ENCODE measurements at regions not wholly inside any gene's neighbourhood (a gene's known extent, or its start where the extent isn't known, plus 50 kb on each side); places are given as distances from the start of the nearest gene placed in this dataset.

- no peak for DNase-seq (ENCODE audit: low spot score)
- no peak overlapping the region for H3K4me3 ChIP-seq
- H3K27me3 Mint-ChIP-seq (ENCODE audit: insufficient read depth, low read depth, poor library complexity): peaks cover 2% of the 10 kb centered on the region
- peaks cover under 1% of the 10 kb centered on the region; the same call in 1 of the 3 replicates for H3K36me3 Mint-ChIP-seq (ENCODE audit: low read depth)
- no peak overlapping the region for H3K27ac ChIP-seq (ENCODE audit: low read depth)
- no peaks in the 10 kb centered on the region for H3K4me1 ChIP-seq (ENCODE audit: insufficient read depth)
- H3F3A ChIP-seq (replicated peaks; ENCODE audit: low read depth): no peaks in the 10 kb centered on the region
- no peak overlapping the region for H2AFZ ChIP-seq
- no peaks in the 10 kb centered on the region; the same call in 2 of the 3 replicates for H3K4me1 Mint-ChIP-seq
- no peaks in the 10 kb centered on the region for H4K20me1 ChIP-seq (replicated peaks; ENCODE audit: insufficient read depth)
- H3K4me2 ChIP-seq: no peak overlapping the region
- no peaks in the 10 kb centered on the region for H3K79me2 ChIP-seq (replicated peaks; ENCODE audit: insufficient read depth)
- TF ChIP-seq ETS1 (IDR thresholded peaks at IDR 0.05) (no peak), ZNF462 (CRISPR knock-in tag; IDR thresholded peaks at IDR 0.05) (no peak), ZNF331 (CRISPR knock-in tag; IDR thresholded peaks at IDR 0.05; ENCODE audit: low read depth) (no peak), STAT1 (IDR thresholded peaks at IDR 0.05; ENCODE audit: unreplicated experiment) (no peak), CTCF (conservative IDR thresholded peaks at IDR 0.05; ENCODE audit: low read depth in 2 of 2) (no peak), CREB1 (CRISPR knock-in tag; IDR thresholded peaks at IDR 0.05; ENCODE audit: low read depth) (no peak), EZH2 (IDR thresholded peaks at IDR 0.05; ENCODE audit: low read depth, unreplicated experiment) (no peak), REST (IDR thresholded peaks at IDR 0.05; ENCODE audit: unreplicated experiment) (no peak), NANOG (IDR thresholded peaks at IDR 0.05; ENCODE audit: borderline replicate concordance) (no peak), EZH2phosphoT487 (IDR thresholded peaks at IDR 0.05; ENCODE audit: unreplicated experiment) (no peak), ZNF114 (CRISPR knock-in tag; IDR thresholded peaks at IDR 0.05) (no peak), POLR2AphosphoS5 (IDR thresholded peaks at IDR 0.05; ENCODE audit: low read depth) (no peak), JUNB (IDR thresholded peaks at IDR 0.05; ENCODE audit: unreplicated experiment) (no peak)
- no peaks in the 10 kb centered on the region; the same call in 1 of the 2 replicates for H3K9me2 ChIP-seq (ENCODE audit: insufficient read depth)
- no peak for ATAC-seq
- no peak overlapping the region for H3K27ac Mint-ChIP-seq
- no peaks in the 10 kb centered on the region for H3K27me3 ChIP-seq (ENCODE audit: insufficient read depth)
- no peak overlapping the region for H3K4me3 Mint-ChIP-seq
- H3K36me3 ChIP-seq (ENCODE audit: insufficient read depth): no peaks in the 10 kb centered on the region
- no peaks in the 10 kb centered on the region; the same call in 2 of the 3 replicates for H3K9me3 Mint-ChIP-seq
Measured at GRCh38 chr7:16084370-16084769, 337.0 kb downstream of the CRPPA start.

All from GM23338 (cell line).